ENCODE measurements at regions not wholly inside any gene's neighbourhood (a gene's known extent, or its start where the extent isn't known, plus 50 kb on each side); places are given as distances from the start of the nearest gene placed in this dataset.

DNA sequence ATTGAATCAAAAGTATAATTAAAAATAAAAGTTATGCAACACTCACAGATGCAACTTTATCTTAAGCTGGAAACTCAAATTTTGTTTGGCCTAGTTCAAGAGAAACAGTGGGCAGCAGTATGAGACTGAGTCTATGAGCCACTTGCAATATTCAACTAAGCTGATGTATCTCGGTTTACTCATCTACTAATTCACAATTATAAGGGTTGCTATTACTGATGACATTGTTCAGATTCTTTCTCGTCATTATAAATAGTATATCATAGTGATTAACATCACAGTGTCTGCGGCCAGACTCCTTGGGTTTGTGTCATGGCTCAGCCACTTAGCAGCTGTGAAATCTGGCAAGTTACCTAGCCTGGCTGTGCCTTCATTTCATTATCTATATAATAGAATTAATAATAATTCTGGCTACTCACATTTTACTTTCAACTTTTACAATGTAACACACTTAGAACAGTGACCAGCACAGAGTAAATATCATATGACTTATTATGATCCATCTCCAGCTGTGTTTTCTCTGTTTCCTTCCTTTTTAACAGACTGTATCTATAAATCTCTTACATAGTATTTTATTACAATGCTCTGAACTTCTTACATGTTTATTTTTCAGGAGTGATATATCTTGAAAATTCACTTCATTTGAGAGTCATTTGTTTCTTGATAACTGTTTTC is 194.3 kb upstream of the RGS18 start:
- H2AFZ ChIP-seq (ENCODE audit: low read depth, low read length): no peak overlapping the region
- H3K27ac ChIP-seq (ENCODE audit: low read length): no peak overlapping the region
- TF ChIP-seq EZH2 (IDR thresholded peaks at IDR 0.05; ENCODE audit: borderline replicate concordance, low read depth, low read length, severe bottlenecking): no peak
- TF ChIP-seq, protein P1, sequence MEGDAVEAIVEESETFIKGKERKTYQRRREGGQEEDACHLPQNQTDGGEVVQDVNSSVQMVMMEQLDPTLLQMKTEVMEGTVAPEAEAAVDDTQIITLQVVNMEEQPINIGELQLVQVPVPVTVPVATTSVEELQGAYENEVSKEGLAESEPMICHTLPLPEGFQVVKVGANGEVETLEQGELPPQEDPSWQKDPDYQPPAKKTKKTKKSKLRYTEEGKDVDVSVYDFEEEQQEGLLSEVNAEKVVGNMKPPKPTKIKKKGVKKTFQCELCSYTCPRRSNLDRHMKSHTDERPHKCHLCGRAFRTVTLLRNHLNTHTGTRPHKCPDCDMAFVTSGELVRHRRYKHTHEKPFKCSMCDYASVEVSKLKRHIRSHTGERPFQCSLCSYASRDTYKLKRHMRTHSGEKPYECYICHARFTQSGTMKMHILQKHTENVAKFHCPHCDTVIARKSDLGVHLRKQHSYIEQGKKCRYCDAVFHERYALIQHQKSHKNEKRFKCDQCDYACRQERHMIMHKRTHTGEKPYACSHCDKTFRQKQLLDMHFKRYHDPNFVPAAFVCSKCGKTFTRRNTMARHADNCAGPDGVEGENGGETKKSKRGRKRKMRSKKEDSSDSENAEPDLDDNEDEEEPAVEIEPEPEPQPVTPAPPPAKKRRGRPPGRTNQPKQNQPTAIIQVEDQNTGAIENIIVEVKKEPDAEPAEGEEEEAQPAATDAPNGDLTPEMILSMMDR (IDR thresholded peaks at IDR 0.05; ENCODE audit: borderline replicate concordance, extremely low read depth, low read length, poor library complexity, severe bottlenecking): no peak
- no peaks in the 10 kb centered on the region for H3K27me3 ChIP-seq (ENCODE audit: insufficient read depth, low read length, poor library complexity)
- H4K20me1 ChIP-seq (ENCODE audit: insufficient read depth, low read length): no peaks in the 10 kb centered on the region
- no peaks in the 10 kb centered on the region for H3K79me2 ChIP-seq (ENCODE audit: insufficient read depth, low read length)
- no peak overlapping the region for H3K9ac ChIP-seq (ENCODE audit: low read depth, low read length)
- no peaks in the 10 kb centered on the region for H3K4me1 ChIP-seq (ENCODE audit: insufficient read depth, low read length)
- H3K4me2 ChIP-seq (ENCODE audit: insufficient read depth, low read length): no peak overlapping the region
- ATAC-seq (ENCODE audit: insufficient read depth, low read depth) (no peak), DNase-seq (no peak)
- H3K4me3 ChIP-seq (ENCODE audit: low read depth in 1 of 2, low read length in 2 of 2): no peak overlapping the region
- H3K36me3 ChIP-seq (ENCODE audit: insufficient read depth, low read length): no peaks in the 10 kb centered on the region
- H3K9me3 ChIP-seq (ENCODE audit: insufficient read depth, low read length, severe bottlenecking): no peaks in the 10 kb centered on the region

- DNase-seq (no peak), ATAC-seq (ENCODE audit: insufficient read depth, low read depth) (no peak)
- no peak overlapping the region for H3K9ac ChIP-seq (ENCODE audit: low read depth, low read length)
- no peaks in the 10 kb centered on the region for H3K79me2 ChIP-seq (ENCODE audit: insufficient read depth, low read length)
- peaks cover 14% of the 10 kb centered on the region for H3K4me1 ChIP-seq (ENCODE audit: insufficient read depth, low read length)
- no peak overlapping the region for H3K4me2 ChIP-seq (ENCODE audit: insufficient read depth, low read length)
- TF ChIP-seq, protein P1 (IDR thresholded peaks at IDR 0.05; ENCODE audit: borderline replicate concordance, extremely low read depth, low read length, poor library complexity, severe bottlenecking): no peak
- no peak for TF ChIP-seq EZH2 (IDR thresholded peaks at IDR 0.05; ENCODE audit: borderline replicate concordance, low read depth, low read length, severe bottlenecking)
- H3K36me3 ChIP-seq (ENCODE audit: insufficient read depth, low read length): no peaks in the 10 kb centered on the region
- H3K4me3 ChIP-seq (ENCODE audit: low read depth in 1 of 2, low read length in 2 of 2): no peak overlapping the region
- H4K20me1 ChIP-seq (ENCODE audit: insufficient read depth, low read length): no peaks in the 10 kb centered on the region
- H3K27me3 ChIP-seq (ENCODE audit: insufficient read depth, low read length, poor library complexity): no peaks in the 10 kb centered on the region
- H3K9me3 ChIP-seq (ENCODE audit: insufficient read depth, low read length, severe bottlenecking): peaks cover 6% of the 10 kb centered on the region
- no peak overlapping the region for H2AFZ ChIP-seq (ENCODE audit: low read depth, low read length)
- H3K27ac ChIP-seq (ENCODE audit: low read length): no peak overlapping the region
Observed at GRCh38 chr1:191969290-191969689, 189.0 kb upstream of the RGS18 start.

- H3K36me3 ChIP-seq (ENCODE audit: insufficient read depth, low read length): no peaks in the 10 kb centered on the region
- H3K79me2 ChIP-seq (ENCODE audit: insufficient read depth, low read length): no peaks in the 10 kb centered on the region
- no peak overlapping the region for H3K27ac ChIP-seq (ENCODE audit: low read length)
- no peak overlapping the region for H3K9ac ChIP-seq (ENCODE audit: low read depth, low read length)
- no peaks in the 10 kb centered on the region for H3K27me3 ChIP-seq (ENCODE audit: insufficient read depth, low read length, poor library complexity)
- H3K4me3 ChIP-seq (ENCODE audit: low read depth in 1 of 2, low read length in 2 of 2): no peak overlapping the region
- H4K20me1 ChIP-seq (ENCODE audit: insufficient read depth, low read length): no peaks in the 10 kb centered on the region
- H3K4me2 ChIP-seq (ENCODE audit: insufficient read depth, low read length): no peak overlapping the region
- no peak for DNase-seq
- peaks cover 6% of the 10 kb centered on the region for H3K9me3 ChIP-seq (ENCODE audit: insufficient read depth, low read length, severe bottlenecking)
- no peak for TF ChIP-seq EZH2 (IDR thresholded peaks at IDR 0.05; ENCODE audit: borderline replicate concordance, low read depth, low read length, severe bottlenecking)
- TF ChIP-seq, protein P1 (IDR thresholded peaks at IDR 0.05; ENCODE audit: borderline replicate concordance, extremely low read depth, low read length, poor library complexity, severe bottlenecking): no peak
- H2AFZ ChIP-seq (ENCODE audit: low read depth, low read length): no peak overlapping the region
- no peak for ATAC-seq (ENCODE audit: insufficient read depth, low read depth)
- H3K4me1 ChIP-seq (ENCODE audit: insufficient read depth, low read length): peaks cover 14% of the 10 kb centered on the region
Observed at GRCh38 chr1:191970116-191970515, 188.1 kb upstream of the RGS18 start.
